Superior temporal gyrus (tissue), 1 donor: ENCODE measurements at regions not wholly inside any gene's neighbourhood (a gene's known extent, or its start where the extent isn't known, plus 50 kb on each side); places are given as distances from the start of the nearest gene placed in this dataset.

Source experiments
- DNase-seq: peaks from one replicate; pipeline ENCODE4 v3.0.0-alpha.2; 2016; ENCODE audit errors: extremely low spot score

DNA sequence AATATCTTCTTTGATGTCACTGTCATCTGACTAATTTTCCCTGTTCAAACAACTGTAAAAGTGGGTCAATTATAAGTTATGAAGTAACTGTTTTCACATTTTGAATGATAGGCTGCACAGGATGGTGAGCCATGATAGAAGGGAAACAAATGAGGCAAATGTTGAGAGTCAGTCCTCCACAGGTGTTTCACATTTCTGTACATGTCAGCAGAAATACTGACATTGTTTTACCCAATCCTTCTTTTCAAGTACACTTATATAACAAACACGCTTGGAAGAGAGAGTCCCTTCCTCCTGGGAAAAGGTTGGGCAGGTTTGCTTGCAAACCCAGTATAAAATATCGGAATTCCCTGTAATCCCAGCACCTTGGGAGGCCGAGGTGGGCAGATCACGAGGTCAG is 1251.5 kb downstream of the SLC16A7 start:
- no peak for DNase-seq

DNA sequence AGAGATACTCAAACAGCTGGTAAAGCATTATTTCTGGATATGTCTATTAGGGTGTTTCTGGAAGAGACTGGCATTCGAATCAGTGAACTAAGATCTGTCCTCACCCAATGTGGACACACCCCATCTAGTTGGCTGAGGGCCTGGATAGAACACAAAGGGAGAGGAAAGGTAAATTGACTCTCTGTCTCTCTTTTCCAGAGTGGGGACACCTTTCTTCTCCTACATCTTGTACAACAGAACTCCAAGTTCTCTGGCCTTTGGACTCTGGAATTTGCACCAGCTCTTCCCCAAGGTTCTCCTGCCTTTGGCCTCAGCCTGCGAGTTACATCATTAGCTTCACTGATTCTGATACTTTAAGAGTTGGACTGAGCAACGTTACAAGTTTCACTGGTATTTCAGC is 1253.9 kb downstream of the SLC16A7 start:
- DNase-seq, result no peak

DNA sequence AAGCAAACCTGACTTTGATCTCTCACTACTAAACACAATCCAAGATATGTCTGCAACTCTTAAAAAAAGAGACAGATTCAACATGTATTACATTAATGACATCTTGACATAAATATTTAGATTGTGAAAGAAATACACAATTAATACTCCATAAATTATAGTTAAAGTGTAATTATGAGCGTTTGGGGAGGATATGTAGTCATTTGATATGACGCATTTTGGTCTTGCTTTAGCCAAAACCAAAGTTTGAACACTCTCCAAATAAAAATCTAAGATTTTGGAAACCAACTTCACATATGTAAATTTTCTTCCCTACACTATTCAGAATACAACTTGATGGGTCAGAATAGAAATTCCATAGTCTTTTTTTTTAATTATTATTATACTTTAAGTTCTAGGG is 1257.6 kb downstream of the SLC16A7 start:
- no peak for DNase-seq

DNA sequence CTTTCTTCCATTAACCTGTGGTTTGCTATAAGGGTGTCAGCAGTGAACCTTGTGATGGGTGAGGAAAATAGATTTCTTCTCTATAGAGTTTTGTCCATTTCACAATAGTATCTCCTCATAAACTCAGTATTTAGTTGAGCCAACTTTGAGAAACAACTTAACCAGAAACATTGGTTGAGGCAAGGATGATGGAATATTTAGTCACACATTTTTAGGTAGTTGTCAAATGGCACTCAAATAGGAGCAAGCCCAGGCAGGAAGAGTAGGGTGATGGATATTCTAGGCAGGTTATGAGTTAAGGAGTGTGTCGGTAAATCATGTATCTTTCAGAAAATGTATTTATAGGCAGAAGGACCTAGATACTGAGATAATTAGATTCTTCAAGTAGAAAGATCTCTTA is 1267.6 kb downstream of the SLC16A7 start:
- DNase-seq, result no peak

DNA sequence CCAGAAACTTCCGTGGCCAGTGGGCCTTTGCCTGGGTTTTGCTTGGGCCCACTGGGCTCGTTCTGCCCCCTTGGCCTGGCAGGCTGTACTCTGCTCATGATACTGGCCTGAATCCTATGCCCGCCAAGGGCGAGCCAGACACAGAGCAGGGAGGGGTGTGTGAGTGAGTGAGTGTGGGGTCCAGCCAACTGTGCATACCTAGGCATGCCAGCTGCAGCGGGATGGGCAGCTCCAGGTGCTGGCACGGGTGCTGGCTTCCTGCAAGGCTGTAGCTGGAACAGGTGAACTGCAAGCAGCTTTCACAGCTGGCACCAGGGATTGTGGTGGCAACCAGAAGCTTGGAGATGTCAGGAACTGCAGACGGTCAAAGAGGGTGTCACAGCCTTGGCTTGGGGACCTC is 1276.4 kb downstream of the SLC16A7 start:
- no peak for DNase-seq

DNA sequence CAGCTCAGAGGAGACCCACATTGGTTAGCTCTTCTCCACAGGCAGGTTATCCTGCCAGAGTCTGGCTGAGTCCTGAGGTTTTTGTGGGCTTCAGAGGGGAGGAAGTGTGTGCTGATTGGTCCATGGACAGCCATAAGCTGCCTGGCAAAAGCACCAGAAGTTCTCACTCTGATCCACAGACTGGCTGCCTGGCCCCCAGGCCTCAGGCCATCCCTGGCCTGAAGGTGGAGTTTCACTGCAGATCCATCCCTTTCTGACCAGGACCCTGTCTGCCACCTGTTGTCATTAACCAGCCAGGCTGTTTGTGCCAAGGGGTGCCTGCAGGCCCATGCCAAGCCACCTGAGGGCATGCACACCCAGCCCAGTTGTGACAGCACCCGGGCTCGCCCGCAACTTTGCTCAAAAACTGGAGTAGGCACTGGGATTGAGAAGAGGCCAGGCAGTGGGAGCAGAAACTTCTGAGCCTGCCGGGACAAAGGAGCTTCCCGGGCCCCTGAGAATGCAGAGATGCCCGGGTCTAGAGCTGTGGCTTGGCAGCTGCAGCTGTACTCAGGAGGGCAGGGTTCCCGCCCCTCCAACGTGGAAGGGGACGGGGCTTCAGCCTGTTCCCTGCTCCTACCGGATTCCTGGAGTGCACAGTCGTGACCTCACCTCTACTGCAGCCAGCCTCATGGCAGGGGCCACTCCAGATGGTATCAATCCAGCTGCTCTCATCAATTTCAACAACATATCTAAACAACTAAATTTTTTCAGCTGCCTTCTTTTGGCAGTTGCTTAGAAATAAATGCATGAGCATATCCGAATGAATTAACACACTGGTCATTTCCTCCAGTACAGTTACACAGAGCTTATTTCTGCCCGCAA is 1277.3 kb downstream of the SLC16A7 start:
- no peak for DNase-seq

DNA sequence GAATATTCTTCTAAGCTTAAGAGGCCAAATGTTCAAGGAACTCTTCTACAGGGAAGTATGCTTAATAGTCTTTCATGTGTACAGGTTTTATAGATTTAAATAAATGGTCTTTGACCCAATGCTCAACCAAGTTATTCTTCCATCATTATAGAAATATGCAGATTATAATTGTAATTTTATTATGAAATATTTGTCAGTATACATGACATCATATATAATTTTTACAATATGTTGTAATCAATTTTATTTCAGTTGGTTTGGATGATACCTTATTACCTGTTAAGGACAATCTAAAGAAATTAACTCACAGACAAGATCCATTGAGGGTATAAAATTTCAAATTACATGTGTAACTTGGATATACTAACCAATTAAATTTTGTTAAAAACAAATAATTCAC is 1278.3 kb downstream of the SLC16A7 start:
- no peak for DNase-seq

DNA sequence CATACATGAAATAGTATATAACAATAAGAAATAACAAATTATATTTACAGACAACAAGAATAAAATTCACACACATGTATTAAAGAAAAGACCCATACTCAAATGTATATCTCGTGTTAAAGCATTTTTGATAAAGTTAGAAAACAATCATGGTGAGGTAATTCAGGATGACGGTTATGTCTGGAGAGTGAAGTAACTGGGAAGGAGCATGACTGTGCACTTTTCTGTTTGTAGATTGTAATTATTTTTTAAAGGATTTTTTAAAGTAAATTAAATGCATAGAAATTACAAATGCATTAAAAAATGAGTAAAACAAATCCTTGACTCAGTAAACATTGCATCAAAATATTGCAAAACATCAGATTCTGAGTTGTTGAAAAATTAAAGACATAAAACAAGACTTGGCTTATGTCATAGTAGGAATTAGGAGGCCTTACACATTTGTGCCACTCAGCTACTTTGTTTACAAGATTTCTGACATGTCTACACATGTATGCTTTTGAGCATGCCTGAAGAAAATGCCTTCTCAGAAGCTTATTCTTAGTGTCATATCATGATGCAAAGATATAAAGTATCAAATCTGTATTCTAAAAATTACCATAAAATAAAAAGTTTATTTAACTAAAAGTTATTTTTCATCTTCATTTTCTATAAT is 1325.1 kb downstream of the SLC16A7 start:
- no peak for DNase-seq

DNA sequence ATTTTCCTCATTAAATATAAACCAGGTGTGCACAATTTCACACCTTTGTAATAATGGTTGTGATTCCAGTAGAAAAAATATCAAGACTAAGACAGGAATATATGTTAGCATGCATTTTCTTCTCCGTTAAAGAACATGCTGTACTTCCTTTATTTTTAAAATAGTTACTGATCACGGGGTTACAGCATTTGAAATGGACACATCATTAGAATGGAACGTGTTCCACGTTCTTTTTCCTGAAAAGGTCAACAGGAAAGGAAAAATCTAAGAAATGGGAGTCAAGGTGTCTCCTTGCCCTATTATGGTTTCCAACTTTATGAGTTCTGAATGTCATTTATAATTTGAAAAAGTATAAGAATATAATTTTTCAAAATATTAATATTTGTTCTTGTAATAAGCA is 1325.7 kb downstream of the SLC16A7 start:
- DNase-seq, result no peak

DNA sequence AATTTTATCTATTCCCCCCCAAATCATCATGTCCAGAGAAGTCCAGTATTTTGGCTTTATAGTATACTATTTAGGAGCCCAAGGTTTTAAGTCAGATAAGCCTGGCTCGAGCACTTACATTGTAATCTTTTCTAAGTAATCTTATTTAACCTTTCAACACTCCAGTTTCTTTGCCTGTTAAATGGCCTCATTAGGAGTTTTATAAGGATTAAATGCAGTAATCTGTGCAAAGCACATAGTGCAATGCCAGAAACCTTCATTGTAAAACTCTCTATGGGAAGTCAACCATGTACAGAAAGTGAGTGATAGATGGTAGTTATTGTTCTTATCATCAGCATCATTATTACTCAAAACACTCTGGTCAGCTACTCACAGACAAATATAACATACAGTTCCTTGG is 1330.4 kb downstream of the SLC16A7 start:
- no peak for DNase-seq

DNA sequence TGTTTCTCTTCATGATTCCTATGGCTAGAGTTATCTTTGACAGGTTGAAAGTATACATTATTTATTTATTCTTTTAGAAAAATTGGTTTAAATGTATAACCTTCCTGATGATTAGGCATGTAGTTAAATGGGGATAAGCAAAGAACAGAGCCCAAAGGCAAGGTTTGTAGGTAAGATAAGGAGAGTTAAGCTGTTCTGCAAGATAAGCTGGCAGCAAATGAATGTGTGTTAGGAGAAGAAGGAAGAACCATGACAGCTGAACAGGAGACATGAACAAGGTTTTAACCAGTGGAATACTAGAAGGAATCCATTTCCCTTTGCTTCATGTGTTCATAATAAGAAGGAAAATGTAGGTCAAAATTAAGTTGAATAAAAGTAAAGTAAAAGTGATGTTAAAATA is 1330.1 kb upstream of the USP15 start:
- DNase-seq, result no peak

DNA sequence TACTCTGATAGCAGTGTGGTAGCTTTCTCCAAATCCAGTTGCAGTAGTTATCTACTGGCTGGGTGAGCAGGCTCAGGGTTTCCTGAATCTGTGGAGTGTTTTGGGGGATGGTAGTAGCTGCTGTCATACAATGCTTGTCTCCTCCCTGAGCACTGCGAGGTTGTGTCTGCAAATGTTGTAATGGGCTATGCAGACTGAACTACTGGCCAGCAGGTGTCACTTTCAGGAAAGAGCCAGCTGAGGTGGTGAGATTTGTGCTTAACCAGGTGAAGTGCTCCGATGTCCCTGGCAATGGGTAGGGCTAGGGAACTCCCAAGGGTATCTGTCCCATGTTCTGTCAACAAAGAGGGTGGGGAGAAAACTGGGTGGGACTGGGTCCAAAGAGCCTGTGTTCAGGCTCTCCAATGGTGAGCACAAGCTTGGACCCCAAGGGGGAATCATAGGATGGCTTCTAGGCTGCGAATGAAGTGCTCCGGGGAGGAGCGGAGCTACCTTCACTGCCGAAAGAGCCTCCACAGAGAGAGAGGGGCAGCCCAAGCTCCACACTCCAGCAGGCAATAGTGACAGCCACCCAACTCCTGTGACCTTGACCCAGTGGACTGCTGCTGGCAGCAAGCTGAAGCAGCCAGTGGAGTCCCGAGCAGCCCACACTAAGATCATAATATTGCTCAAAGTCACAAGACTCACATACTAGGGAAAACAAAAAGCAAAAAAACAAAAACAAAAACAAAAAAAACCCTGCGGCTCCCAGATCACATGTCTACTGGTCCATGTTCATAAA is 1324.0 kb upstream of the USP15 start:
- DNase-seq, result no peak

DNA sequence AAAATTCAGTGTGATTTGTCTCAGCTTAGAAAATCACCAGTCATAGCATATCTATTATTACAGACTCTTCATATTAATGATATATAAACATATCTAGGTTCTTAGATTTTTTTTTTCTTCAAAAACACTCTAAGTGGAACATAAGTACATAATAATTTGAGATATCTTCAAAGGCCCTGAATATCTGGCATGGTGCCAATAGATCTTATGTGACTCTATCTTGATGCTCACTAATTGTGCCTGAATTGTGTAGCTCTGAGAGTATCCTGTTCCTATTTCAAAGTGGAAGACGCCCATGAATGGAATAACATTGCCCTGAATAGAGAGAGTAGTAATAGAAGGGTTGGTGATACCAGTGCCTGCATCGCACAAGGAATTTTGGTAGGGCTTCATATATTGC is 1312.7 kb upstream of the USP15 start:
- DNase-seq, result no peak

DNA sequence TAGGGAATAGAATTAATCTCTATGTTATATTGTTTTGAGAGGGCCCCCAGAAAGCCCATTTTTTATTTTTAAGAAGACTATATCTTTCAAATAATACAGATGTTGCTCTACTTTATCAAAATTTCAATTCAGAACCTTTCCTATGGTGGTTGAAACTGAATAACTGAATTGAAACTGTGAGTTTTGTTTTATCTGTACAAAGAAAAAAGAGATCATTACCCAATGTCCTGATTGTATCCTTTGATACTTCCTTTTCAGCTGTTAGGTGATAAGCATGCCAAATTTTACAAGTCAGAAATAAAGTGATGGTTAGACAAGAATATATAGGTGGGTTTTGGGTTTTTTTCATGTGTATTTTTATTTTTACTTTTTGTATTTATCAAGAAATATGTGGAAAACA is 1293.1 kb upstream of the USP15 start:
- DNase-seq, result no peak

DNA sequence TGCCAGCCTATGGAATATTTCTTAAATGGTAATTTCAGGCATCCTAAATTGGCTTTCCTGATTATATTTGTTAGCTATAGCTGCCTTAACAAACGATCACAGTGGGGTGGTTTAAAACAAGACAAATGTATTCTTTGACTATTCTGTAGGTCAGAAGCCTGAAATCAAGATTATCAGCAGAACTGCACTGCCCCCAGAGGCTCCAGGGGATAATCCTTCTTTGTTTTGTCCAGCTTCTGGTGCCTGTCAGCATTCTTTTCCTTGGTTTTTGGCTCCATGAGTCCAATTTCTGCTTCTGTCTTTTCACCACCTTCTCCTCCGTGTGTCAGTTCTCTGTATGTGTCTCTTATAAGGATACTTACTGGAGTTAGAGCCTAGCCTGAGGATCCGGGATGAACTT is 1282.2 kb upstream of the USP15 start:
- no peak for DNase-seq

DNA sequence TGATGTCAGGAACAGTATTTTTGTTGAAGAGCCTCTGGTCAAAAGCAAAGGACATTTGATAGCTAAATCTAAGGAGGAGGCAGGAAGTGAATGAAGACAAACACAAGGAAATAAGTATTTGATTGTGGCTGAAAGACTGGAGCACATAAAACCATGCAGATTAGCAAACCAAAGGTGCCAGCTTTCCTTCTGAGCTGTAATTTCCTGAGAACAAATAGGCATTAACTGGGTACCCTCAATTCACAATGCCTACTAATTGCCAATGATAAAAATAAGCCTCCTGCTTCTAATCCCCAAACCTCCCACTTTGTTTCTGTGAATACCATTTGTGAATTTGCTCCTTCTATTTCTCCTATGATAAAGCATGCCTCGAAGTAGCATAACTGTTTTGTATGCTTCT is 1279.6 kb upstream of the USP15 start:
- DNase-seq, result no peak

DNA sequence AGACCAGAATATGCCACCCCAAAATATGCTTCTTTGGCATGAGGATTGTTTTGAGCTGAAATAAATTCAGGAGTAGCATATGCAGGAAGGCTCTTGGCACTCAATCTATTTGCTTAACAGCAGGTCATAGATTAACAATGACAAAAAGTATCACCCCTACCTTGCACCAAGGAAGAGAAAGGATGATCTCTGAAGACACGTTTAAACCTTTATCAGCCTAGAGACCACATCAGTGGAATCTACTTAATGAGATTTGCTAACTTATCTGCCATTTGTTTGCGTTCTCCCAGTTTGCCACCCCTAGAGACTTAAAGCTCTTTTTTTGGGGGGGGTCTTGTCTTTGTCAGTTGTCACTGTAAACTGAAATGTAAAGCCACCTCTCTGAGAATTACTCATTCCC is 1278.7 kb upstream of the USP15 start:
- DNase-seq, result no peak

DNA sequence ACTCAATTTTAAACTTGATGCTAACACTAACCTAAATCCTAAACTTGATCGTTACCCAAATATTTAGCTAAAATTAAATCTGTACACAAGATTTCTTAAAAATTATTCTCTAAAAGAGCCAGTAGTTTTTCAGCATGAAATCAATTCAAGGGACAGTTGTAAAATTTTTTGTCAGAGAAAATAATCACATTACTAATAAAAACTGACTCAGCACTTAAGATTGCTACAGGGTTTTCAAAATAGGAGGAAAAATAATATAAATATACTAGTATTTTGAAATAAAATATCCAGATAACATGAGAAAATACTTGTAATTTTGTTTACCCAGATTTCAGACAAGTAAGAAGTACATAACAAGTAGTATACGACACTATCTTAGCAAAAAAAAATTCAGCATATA is 1268.1 kb upstream of the USP15 start:
- DNase-seq, result no peak

DNA sequence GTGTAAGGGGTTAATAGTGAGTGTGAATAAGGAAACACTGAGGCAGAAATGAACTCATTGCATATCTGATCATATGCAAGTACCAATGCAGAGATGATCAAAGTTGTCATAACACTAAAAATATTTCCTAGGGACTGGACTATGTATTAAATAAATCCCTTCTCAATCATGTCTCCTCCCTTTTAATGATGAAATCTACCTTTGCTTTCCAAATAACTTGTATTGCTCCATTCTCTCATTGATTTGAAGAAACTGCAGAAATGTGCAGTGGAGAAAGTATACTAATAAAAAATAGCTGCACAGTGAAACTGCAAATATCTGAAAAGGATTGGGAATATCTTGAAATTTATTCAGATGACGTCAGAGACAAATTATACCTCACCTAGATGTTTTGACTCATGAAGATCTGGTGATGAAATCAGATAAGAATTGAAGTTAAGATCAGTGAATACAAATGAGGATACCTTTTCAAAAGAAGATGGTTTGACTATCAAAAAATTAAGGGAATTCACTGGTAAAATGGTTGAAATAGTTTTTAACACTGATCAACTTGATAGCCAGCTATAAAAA is 1264.9 kb upstream of the USP15 start:
- no peak for DNase-seq

DNA sequence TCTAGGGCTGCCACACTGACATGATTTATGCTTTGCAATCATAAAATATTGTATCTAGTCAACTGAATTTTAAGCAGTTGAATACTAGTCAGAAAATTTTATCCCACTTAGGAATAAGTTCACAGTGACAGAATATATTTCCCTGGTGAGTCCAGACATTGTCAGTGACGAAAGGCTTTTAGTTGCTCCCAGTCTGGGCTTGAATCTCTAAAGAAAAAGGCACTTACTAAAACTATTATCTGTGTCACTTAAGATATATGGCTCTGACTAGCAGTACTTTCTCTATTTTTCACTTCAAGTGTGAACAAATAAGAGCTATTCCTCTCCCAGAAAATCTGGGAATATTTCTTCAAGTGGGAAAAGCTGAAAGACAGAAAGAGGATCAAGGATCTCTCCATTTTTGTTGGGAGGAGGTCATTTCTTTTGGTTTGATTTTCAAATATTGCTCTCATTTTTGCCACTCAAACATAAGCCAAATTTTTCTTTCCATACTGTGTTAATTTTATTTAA is 1262.3 kb upstream of the USP15 start:
- DNase-seq, result no peak

DNA sequence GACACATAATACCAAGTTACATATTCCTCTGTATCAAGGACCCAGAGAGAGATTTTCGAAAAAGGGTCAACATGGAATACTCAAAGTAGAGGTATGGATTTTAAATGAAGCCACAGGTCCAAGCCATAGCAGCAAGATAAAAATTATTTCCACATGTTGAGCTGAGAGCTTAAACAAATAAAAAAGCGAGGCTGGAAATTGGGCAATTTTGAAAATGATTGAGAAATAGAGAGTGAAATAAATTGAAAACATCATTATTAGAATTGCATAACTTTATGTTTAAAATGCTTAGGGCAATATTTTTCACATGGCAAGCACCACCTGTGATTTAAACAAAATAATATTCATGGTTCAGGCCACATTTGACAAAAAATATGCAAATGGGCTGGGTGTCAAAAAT is 1251.0 kb upstream of the USP15 start:
- DNase-seq, result no peak

DNA sequence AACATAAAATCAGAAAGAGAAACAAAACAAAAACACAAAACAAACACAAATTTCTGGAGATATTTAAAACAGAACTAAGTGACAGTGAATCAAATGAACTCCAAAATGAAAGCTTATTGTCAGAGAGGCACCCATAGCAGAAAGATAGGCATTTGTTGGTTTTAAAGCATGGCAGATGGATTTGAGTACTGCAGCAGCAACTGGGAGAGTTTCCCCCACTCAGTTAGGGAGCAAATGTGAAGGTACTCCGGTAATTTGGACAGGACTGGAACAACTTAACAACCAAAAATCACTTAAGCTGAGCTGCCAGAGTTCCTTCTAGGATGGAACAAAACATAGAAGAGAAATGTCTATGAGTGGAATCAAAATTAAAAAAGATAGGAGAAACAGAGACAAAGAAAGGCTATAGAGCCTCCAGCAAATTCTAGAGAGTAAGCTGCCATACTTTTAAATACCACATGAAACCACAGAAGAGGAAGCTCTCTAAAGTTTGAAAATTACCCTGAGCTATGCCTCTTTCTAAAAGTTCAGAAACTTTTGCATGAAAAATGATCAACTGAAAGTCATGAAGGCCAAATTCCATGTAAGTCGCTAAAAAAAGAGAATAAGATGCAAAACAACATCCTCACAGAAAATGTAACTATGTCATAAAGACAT is 1248.3 kb upstream of the USP15 start:
- DNase-seq, result no peak
